Right lobe of liver (tissue), 4 donors: ENCODE measurements at regions not wholly inside any gene's neighbourhood (a gene's known extent, or its start where the extent isn't known, plus 50 kb on each side); places are given as distances from the start of the nearest gene placed in this dataset.

Source experiments
- CTCF ChIP-seq, 4 donors: fragments of 200-600 bp in 3 of 4; fragments of 450-650 bp in 1 of 4; IDR thresholded peaks; one replicate each; pipeline versions ENCODE4 v1.5.1 to v1.8.0; 2016 to 2022; ENCODE audit warnings: antibody characterized with exemption in 4 of 4, mild to moderate bottlenecking in 2 of 4
- POLR2A ChIP-seq: fragments of 450-650 bp; IDR thresholded peaks from one replicate; pipeline ENCODE4 v1.6.1; 2017; ENCODE audit warnings: antibody characterized with exemption, mild to moderate bottlenecking
- donor health status: DM: no; HTN: no; CAD: no.
- donor health status: DM: no; HTN: no; CAD: no.
- donor health status: DM: no; HTN: yes; CAD: no.

GRCh38 chr7:28891192-28891875 is 66.8 kb downstream of the TRIL start:
- TF ChIP-seq CTCF (IDR thresholded peaks at IDR 0.05) = no peak
- TF ChIP-seq POLR2A = no peak
